HEK293 (cell line): ENCODE measurements at regions not wholly inside any gene's neighbourhood (a gene's known extent, or its start where the extent isn't known, plus 50 kb on each side); places are given as distances from the start of the nearest gene placed in this dataset.
A peak's percentile ranks its signal among the peaks of the same experiment; 100 is the strongest.

Experiments
- CTCF ChIA-PET: fragments of 350-600 bp; formaldehyde crosslinking; extraction: SDS; loops from one replicate; lab custom pipeline; 2021; ENCODE audit warnings: antibody characterized with exemption; lab: Yijun Ruan, JAX
- POLR2A ChIA-PET: fragments of 300-600 bp; formaldehyde crosslinking; extraction: SDS; loops from one replicate; lab custom pipeline; 2020; ENCODE audit warnings: antibody characterized with exemption, inconsistent platforms; lab: Yijun Ruan, JAX
- H3K27ac ChIP-seq: fragments of 200-500 bp; sonication (Bioruptor generic); 2 replicates; pipeline ENCODE4 v1.5.1; 2014; ENCODE audit warnings: low read depth, low read length, control low read depth, inconsistent platforms; ENCODE audit errors: extremely low read depth
- H3K36me3 ChIP-seq, 2 experiments: fragments of 200-500 bp in 1 of 2; sonication (Bioruptor generic) in 1 of 2; 1 replicate in 1 of 2; 2 replicates in 1 of 2; pipeline ENCODE4 v1.5.1; 2014 to 2017; ENCODE audit warnings: inconsistent platforms in 2 of 2, low read length in 2 of 2; ENCODE audit not compliant: control insufficient read depth in 2 of 2, insufficient read depth in 1 of 2
- H3K4me1 ChIP-seq: fragments of 200-500 bp; sonication (Bioruptor generic); 2 replicates; pipeline ENCODE4 v1.5.1; 2014; ENCODE audit warnings: mild to moderate bottlenecking, low read length, inconsistent platforms; ENCODE audit not compliant: control insufficient read depth, insufficient read depth
- H3K4me3 ChIP-seq: 2 replicates; pipeline ENCODE4 v1.5.1; 2011; ENCODE audit warnings: low read depth, mild to moderate bottlenecking, control low read depth, low read length, moderate library complexity
- H3K9me3 ChIP-seq: fragments of 200-500 bp; sonication (Bioruptor generic); 2 replicates; pipeline ENCODE4 v1.5.1; 2014; ENCODE audit warnings: low read depth, low read length, inconsistent platforms; ENCODE audit not compliant: control insufficient read depth, insufficient read depth
- REPIN1 ChIP-seq: fragments of 450-650 bp; formaldehyde crosslinking; IDR thresholded peaks from 2 replicates; pipeline ENCODE4 v1.5.1; 2017; ENCODE audit warnings: missing biosample characterization, missing genetic modification characterization, low read depth
- SCRT1 ChIP-seq: fragments of 450-650 bp; formaldehyde crosslinking; IDR thresholded peaks from 2 replicates; pipeline ENCODE4 v1.5.1; 2016; ENCODE audit warnings: missing biosample characterization, missing genetic modification characterization, borderline replicate concordance
- TCF7L2 ChIP-seq: IDR thresholded peaks from 2 replicates; pipeline ENCODE4 v1.6.1; 2011; ENCODE audit warnings: low read depth, mild to moderate bottlenecking, inconsistent platforms, low read length, moderate library complexity, borderline replicate concordance
- ZBTB6 ChIP-seq: fragments of 450-650 bp; formaldehyde crosslinking; IDR thresholded peaks from 2 replicates; pipeline ENCODE4 v1.5.1; 2017; ENCODE audit warnings: missing biosample characterization, missing genetic modification characterization
- ZFP41 ChIP-seq: fragments of 450-650 bp; formaldehyde crosslinking; IDR thresholded peaks from 2 replicates; pipeline ENCODE4 v1.5.1; 2016; ENCODE audit warnings: missing biosample characterization, missing genetic modification characterization, borderline replicate concordance
- ZIC2 ChIP-seq: fragments of 450-650 bp; formaldehyde crosslinking; IDR thresholded peaks from 2 replicates; pipeline ENCODE4 v1.5.1; 2016; ENCODE audit warnings: missing biosample characterization, missing genetic modification characterization
- ZNF148 ChIP-seq: fragments of 450-650 bp; formaldehyde crosslinking; IDR thresholded peaks from 2 replicates; pipeline ENCODE4 v1.5.0; 2017; ENCODE audit warnings: missing biosample characterization, missing genetic modification characterization, borderline replicate concordance
- ZNF175 ChIP-seq: fragments of 450-650 bp; formaldehyde crosslinking; IDR thresholded peaks from 2 replicates; pipeline ENCODE4 v1.5.1; 2016; ENCODE audit warnings: missing biosample characterization, missing genetic modification characterization
- ZNF280C ChIP-seq: fragments of 450-650 bp; formaldehyde crosslinking; IDR thresholded peaks from 2 replicates; pipeline ENCODE4 v1.5.1; 2016; ENCODE audit warnings: missing biosample characterization, missing genetic modification characterization
- ZNF311 ChIP-seq: fragments of 450-650 bp; formaldehyde crosslinking; IDR thresholded peaks from 2 replicates; pipeline ENCODE4 v1.5.1; 2017; ENCODE audit warnings: missing biosample characterization, missing genetic modification characterization, borderline replicate concordance
- ZNF366 ChIP-seq: fragments of 450-650 bp; formaldehyde crosslinking; conservative IDR thresholded peaks from 2 replicates; pipeline ENCODE4 v1.5.1; 2016; ENCODE audit warnings: missing biosample characterization, missing genetic modification characterization
- ZNF449 ChIP-seq: fragments of 450-650 bp; formaldehyde crosslinking; IDR thresholded peaks from 2 replicates; pipeline ENCODE4 v1.5.1; 2017; ENCODE audit warnings: missing biosample characterization, mild to moderate bottlenecking, missing genetic modification characterization, moderate library complexity
- ZNF513 ChIP-seq: fragments of 450-650 bp; IDR thresholded peaks from 2 replicates; pipeline ENCODE4 v1.5.1; 2018; ENCODE audit warnings: missing biosample characterization, missing genetic modification characterization
- ZNF558 ChIP-seq: fragments of 450-650 bp; formaldehyde crosslinking; IDR thresholded peaks from 2 replicates; pipeline ENCODE4 v1.5.1; 2016; ENCODE audit warnings: missing biosample characterization, missing genetic modification characterization
- ZNF560 ChIP-seq: fragments of 450-650 bp; formaldehyde crosslinking; IDR thresholded peaks from 2 replicates; pipeline ENCODE4 v1.5.1; 2017; ENCODE audit warnings: missing biosample characterization, missing genetic modification characterization, borderline replicate concordance
- ZNF645 ChIP-seq: fragments of 450-650 bp; formaldehyde crosslinking; IDR thresholded peaks from 2 replicates; pipeline ENCODE4; 2016; ENCODE audit warnings: missing biosample characterization, missing genetic modification characterization
- ZNF658 ChIP-seq: fragments of 450-650 bp; formaldehyde crosslinking; IDR thresholded peaks from 2 replicates; pipeline ENCODE4; 2016; ENCODE audit warnings: missing biosample characterization, missing genetic modification characterization
- ZNF692 ChIP-seq: fragments of 450-650 bp; formaldehyde crosslinking; IDR thresholded peaks from 2 replicates; pipeline ENCODE4 v1.5.1; 2016; ENCODE audit warnings: missing biosample characterization, missing genetic modification characterization
- ZXDB ChIP-seq: fragments of 450-650 bp; formaldehyde crosslinking; IDR thresholded peaks from 2 replicates; pipeline ENCODE4 v1.5.1; 2016; ENCODE audit warnings: missing biosample characterization, missing genetic modification characterization

GRCh38 chr1:79373481-79374125, 367.1 kb upstream of the ADGRL4 start (continued):
- TF ChIP-seq ZNF175 (tag by site-specific recombination) (no peak), REPIN1 (tag by site-specific recombination) (no peak), ZNF280C (no peak), ZNF645 (tag by site-specific recombination) (no peak), ZFP41 (tag by site-specific recombination) (no peak), TCF7L2 (no peak), ZXDB (no peak), ZNF449 (tag by site-specific recombination) (no peak), SCRT1 (peak; percentile 41; the same call in 1 of the 2 replicates), ZNF513 (tag by site-specific recombination) (no peak), ZNF148 (tag by site-specific recombination) (no peak), ZBTB6 (tag by site-specific recombination) (no peak), ZIC2 (no peak), ZNF311 (no peak), ZNF658 (tag by site-specific recombination) (no peak), ZNF558 (tag by site-specific recombination) (no peak)

GRCh38 chr1:79371802-79372201, 365.3 kb upstream of the ADGRL4 start:
- H3K27ac ChIP-seq = no peak overlapping the region
- H3K4me3 ChIP-seq = no peak overlapping the region
- ChIA-PET POLR2A (no interaction called here), CTCF (interaction anchor here (1.0 kb wide), 1 partner anchor 18 kb away, joined by 3 read pairs; no protein-coding TSS in a partner anchor)
- H3K4me1 ChIP-seq = no peaks in the 10 kb centered on the region
- no peak for TF ChIP-seq ZNF692 (tag by site-specific recombination)
- no peak for TF ChIP-seq ZNF560 (tag by site-specific recombination)
- 0 out of 2 replicates have a peak, but pooled peaks have one; percentile 24 for TF ChIP-seq ZNF366 (tag by site-specific recombination)
- no peaks in the 10 kb centered on the region for H3K36me3 ChIP-seq
- no peaks in the 10 kb centered on the region for H3K9me3 ChIP-seq
